Keratinocyte (primary cell): ENCODE measurements at regions not wholly inside any gene's neighbourhood (a gene's known extent, or its start where the extent isn't known, plus 50 kb on each side); places are given as distances from the start of the nearest gene placed in this dataset.

Experiments used
- DNase-seq: peaks from one replicate; pipeline ENCODE4 v3.0.0-alpha.2; 2011; ENCODE audit warnings: low read depth, missing footprints, low spot score
- FAIRE-seq: peaks from 2 replicates; lab custom pipeline; 2011; peaks lifted over from hg19 to GRCh38; lab: Jason Lieb, UNC
- H2AFZ ChIP-seq: 2 replicates; pipeline ENCODE4 v1.6.0; 2012; ENCODE audit warnings: low read length, control low read depth, inconsistent platforms; ENCODE audit not compliant: control insufficient read depth
- H3K27ac ChIP-seq: 2 replicates; pipeline ENCODE4 v1.5.1; 2011; ENCODE audit warnings: low read length; ENCODE audit not compliant: control insufficient read depth, insufficient read depth
- H3K27me3 ChIP-seq: 3 replicates; pipeline ENCODE4 v1.6.0; 2011; ENCODE audit warnings: low read length; ENCODE audit not compliant: control insufficient read depth, insufficient read depth; ENCODE audit errors: extremely low read depth
- H3K36me3 ChIP-seq, 2 experiments: 2 replicates in 1 of 2; 3 replicates in 1 of 2; pipeline ENCODE4 v1.5.1; 2011; ENCODE audit warnings: low read length in 2 of 2, mild to moderate bottlenecking in 1 of 2; ENCODE audit not compliant: control insufficient read depth in 2 of 2, insufficient read depth in 2 of 2; ENCODE audit errors: extremely low read depth in 1 of 2
- H3K4me1 ChIP-seq: 3 replicates; pipeline ENCODE4 v1.5.1; 2011; ENCODE audit warnings: low read length; ENCODE audit not compliant: control insufficient read depth, insufficient read depth; ENCODE audit errors: extremely low read depth
- H3K4me2 ChIP-seq: 3 replicates; pipeline ENCODE4 v1.6.0; 2011; ENCODE audit warnings: low read depth, low read length; ENCODE audit not compliant: control insufficient read depth, insufficient read depth; ENCODE audit errors: extremely low read depth
- H3K4me3 ChIP-seq, 3 experiments: fragments of 200-600 bp in 1 of 3; sonication (generic) in 1 of 3; 2 replicates in 2 of 3; 3 replicates in 1 of 3; pipeline ENCODE4 v1.5.1; 2011 to 2016; ENCODE audit warnings: low read length in 3 of 3, mild to moderate bottlenecking in 3 of 3, control low read depth in 2 of 3, inconsistent platforms in 1 of 3, low read depth in 1 of 3, mixed read lengths in 1 of 3, mixed run types in 1 of 3, moderate library complexity in 1 of 3; ENCODE audit not compliant: control insufficient read depth in 2 of 3, insufficient read depth in 2 of 3; ENCODE audit errors: extremely low read depth in 1 of 3
- H3K79me2 ChIP-seq: 2 replicates; pipeline ENCODE4 v1.6.0; 2012; ENCODE audit warnings: low read length; ENCODE audit not compliant: control insufficient read depth, insufficient read depth
- H3K9ac ChIP-seq: 3 replicates; pipeline ENCODE4 v1.6.0; 2011; ENCODE audit warnings: low read length; ENCODE audit not compliant: control insufficient read depth, insufficient read depth; ENCODE audit errors: extremely low read depth
- H3K9me1 ChIP-seq: 3 replicates; pipeline ENCODE4 v1.6.0; 2011; ENCODE audit warnings: low read length; ENCODE audit not compliant: control insufficient read depth, insufficient read depth; ENCODE audit errors: extremely low read depth
- H3K9me3 ChIP-seq: 2 replicates; pipeline ENCODE4 v1.5.1; 2012; ENCODE audit warnings: low read depth, low read length; ENCODE audit not compliant: control insufficient read depth
- H4K20me1 ChIP-seq: 3 replicates; pipeline ENCODE4 v1.6.0; 2011; ENCODE audit warnings: low read length; ENCODE audit not compliant: control insufficient read depth, insufficient read depth; ENCODE audit errors: extremely low read depth
- CTCF ChIP-seq, 3 experiments: IDR thresholded peaks in 1 of 3; conservative IDR thresholded peaks in 1 of 3; optimal IDR thresholded peaks in 1 of 3; 2 replicates in 2 of 3; 3 replicates in 1 of 3; pipeline versions ENCODE3 to v1.5.1; 2011; ENCODE audit warnings: low read length in 3 of 3, mild to moderate bottlenecking in 3 of 3, moderate library complexity in 2 of 3, control low read depth in 1 of 3, inconsistent platforms in 1 of 3; ENCODE audit not compliant: insufficient read depth in 2 of 3; ENCODE audit errors: extremely low read depth in 1 of 3
- EZH2 ChIP-seq: IDR thresholded peaks from one replicate; pipeline ENCODE4 v1.6.1; 2012; ENCODE audit warnings: inconsistent platforms, mild to moderate bottlenecking, low read length, moderate library complexity
- dilution Hi-C: fragments of 300-500 bp; cut with MboI; formaldehyde crosslinking; loops from one replicate; pipeline ENCODE4 v1.7.0; 2020; ENCODE audit warnings: low sequenced_read_pairs; ENCODE audit not compliant: extremely low pct_ligation_motif_present

DNA sequence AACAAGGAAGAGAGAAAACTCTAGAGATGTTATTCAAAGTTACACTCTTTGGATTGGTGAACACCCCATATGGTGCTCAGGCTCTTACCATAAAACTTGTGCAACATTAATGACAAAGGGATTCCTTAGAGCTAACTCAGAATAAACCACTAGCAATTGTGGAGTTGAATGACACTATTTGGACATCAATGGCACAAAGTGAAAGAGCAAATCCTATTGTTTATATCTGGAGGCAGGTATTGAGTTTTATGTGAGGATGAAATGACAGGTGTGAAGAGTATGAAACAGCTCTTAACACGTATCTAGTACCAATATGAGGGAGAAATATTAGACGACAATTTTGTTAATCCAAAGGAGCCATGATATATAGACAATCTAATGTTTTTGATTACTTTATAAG, 584.9 kb upstream of the PBX1 start:
- DNase-seq: no peak
- TF ChIP-seq CTCF (optimal IDR thresholded peaks at IDR 0.05 in 1 of 3, IDR thresholded peaks at IDR 0.05 in 1 of 3, conservative IDR thresholded peaks at IDR 0.05 in 1 of 3; ENCODE audit: extremely low read depth in 1 of 3, insufficient read depth in 2 of 3, low read length in 3 of 3) (no peak), EZH2 (no peak)
- Histone ChIP-seq H3K9ac (no peak overlapping the region), H3K9me3 (no peaks in the 10 kb centered on the region), H3K27me3 (no peaks in the 10 kb centered on the region), H3K9me1 (no peaks in the 10 kb centered on the region), H3K4me3 (no peak overlapping the region), H3K4me1 (no peaks in the 10 kb centered on the region), H3K79me2 (no peaks in the 10 kb centered on the region), H2AFZ (no peak overlapping the region), H3K4me2 (no peak overlapping the region), H3K27ac (no peak overlapping the region), H4K20me1 (no peaks in the 10 kb centered on the region), H3K36me3 (no peaks in the 10 kb centered on the region)
- FAIRE-seq: no peak
- dilution Hi-C loops: no loop called here

DNA sequence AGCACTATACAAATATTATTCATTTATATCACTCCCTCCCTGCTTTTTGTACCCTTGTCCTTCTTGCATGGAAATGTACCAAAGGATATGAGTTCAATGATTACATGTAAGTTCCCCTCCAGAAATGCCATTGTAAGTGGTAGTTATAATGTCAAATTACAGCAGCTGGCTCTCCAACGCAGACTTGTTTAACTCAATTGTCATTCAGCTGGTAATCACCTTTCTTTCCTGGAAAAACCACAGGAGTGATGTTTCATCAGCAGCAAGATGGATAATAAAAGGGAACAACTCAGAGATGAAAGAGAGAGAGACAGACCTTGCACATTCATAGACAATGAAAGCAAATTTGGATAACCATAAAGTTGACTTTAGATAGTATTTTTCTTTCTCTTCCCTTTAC, 578.6 kb upstream of the PBX1 start:
- no peak overlapping the region for H3K4me3 ChIP-seq
- DNase-seq: no peak
- FAIRE-seq: no peak
- no peak for TF ChIP-seq EZH2
- TF ChIP-seq CTCF (optimal IDR thresholded peaks at IDR 0.05 in 1 of 3, IDR thresholded peaks at IDR 0.05 in 1 of 3, conservative IDR thresholded peaks at IDR 0.05 in 1 of 3; ENCODE audit: extremely low read depth in 1 of 3, insufficient read depth in 2 of 3, low read length in 3 of 3): no peak
- no peak overlapping the region for H3K27ac ChIP-seq
- H3K27me3 ChIP-seq: no peaks in the 10 kb centered on the region
- H4K20me1 ChIP-seq: no peaks in the 10 kb centered on the region
- no peak overlapping the region for H3K4me2 ChIP-seq
- dilution Hi-C loops: no loop called here
- no peaks in the 10 kb centered on the region for H3K9me3 ChIP-seq
- no peaks in the 10 kb centered on the region for H3K36me3 ChIP-seq
- H3K79me2 ChIP-seq: no peaks in the 10 kb centered on the region
- no peaks in the 10 kb centered on the region for H3K4me1 ChIP-seq
- no peak overlapping the region for H3K9ac ChIP-seq
- no peaks in the 10 kb centered on the region for H3K9me1 ChIP-seq
- H2AFZ ChIP-seq: no peak overlapping the region
